ENCODE measurements at regions not wholly inside any gene's neighbourhood (a gene's known extent, or its start where the extent isn't known, plus 50 kb on each side); places are given as distances from the start of the nearest gene placed in this dataset.

- FAIRE-seq (no peak), ATAC-seq (no peak), DNase-seq (ENCODE audit: low read depth, low spot score) (no peak)
- Histone ChIP-seq H3K4me1 (ENCODE audit: control insufficient read depth, insufficient read depth, low read length) (peaks cover 12% of the 10 kb centered on the region), H3K9me3 (replicated peaks; ENCODE audit: control insufficient read depth, insufficient read depth, low read length) (no peaks in the 10 kb centered on the region; the same call in 2 of the 3 replicates), H3K36me3 (ENCODE audit: control insufficient read depth in 2 of 2, insufficient read depth in 2 of 2, low read length in 1 of 2) (no peaks in the 10 kb centered on the region), H3K27ac (ENCODE audit: control insufficient read depth, insufficient read depth) (no peak overlapping the region), H3K4me3 (no peak overlapping the region), H2AFZ (ENCODE audit: control insufficient read depth, low read depth, low read length) (no peak overlapping the region), H4K20me1 (ENCODE audit: control insufficient read depth, insufficient read depth) (no peaks in the 10 kb centered on the region), H3K79me2 (ENCODE audit: control insufficient read depth, insufficient read depth, low read length) (no peaks in the 10 kb centered on the region), H3K27me3 (replicated peaks in 1 of 2; ENCODE audit: control insufficient read depth in 2 of 2, insufficient read depth in 2 of 2, low read length in 1 of 2) (0 out of 4 replicates have a peak, but pooled peaks cover 0 to 2% of the 10 kb centered on the region in 2 experiments), H3K4me2 (ENCODE audit: control insufficient read depth, insufficient read depth) (no peak overlapping the region), H3K9ac (ENCODE audit: control insufficient read depth, insufficient read depth, low read length) (no peak overlapping the region)
- no TSS peak for BruUV-seq (replicated peaks)
- RAD21 ChIA-PET (ENCODE audit: unreplicated experiment) = interaction anchor here (0.5 to 5.9 kb wide), 4 partner anchors 13 to 338 kb away, joined by 3 to 69 read pairs (median 26); no protein-coding TSS in a partner anchor
- intact Hi-C loops (cut with micrococcal nuclease; ENCODE audit: unreplicated experiment) (loop anchor here (10.0 kb wide), 1 partner anchor 197 kb away; no protein-coding TSS in a partner anchor), in situ Hi-C loops (cut with MboI) (no loop called here)
- SMC1A ChIA-PET (ENCODE audit: uncharacterized antibody, unreplicated experiment) = interaction anchor here (0.8 to 8.0 kb wide), 4 partner anchors 33 to 126 kb away, joined by 3 to 65 read pairs (median 34); no protein-coding TSS in a partner anchor
- TF ChIP-seq, protein P1, sequence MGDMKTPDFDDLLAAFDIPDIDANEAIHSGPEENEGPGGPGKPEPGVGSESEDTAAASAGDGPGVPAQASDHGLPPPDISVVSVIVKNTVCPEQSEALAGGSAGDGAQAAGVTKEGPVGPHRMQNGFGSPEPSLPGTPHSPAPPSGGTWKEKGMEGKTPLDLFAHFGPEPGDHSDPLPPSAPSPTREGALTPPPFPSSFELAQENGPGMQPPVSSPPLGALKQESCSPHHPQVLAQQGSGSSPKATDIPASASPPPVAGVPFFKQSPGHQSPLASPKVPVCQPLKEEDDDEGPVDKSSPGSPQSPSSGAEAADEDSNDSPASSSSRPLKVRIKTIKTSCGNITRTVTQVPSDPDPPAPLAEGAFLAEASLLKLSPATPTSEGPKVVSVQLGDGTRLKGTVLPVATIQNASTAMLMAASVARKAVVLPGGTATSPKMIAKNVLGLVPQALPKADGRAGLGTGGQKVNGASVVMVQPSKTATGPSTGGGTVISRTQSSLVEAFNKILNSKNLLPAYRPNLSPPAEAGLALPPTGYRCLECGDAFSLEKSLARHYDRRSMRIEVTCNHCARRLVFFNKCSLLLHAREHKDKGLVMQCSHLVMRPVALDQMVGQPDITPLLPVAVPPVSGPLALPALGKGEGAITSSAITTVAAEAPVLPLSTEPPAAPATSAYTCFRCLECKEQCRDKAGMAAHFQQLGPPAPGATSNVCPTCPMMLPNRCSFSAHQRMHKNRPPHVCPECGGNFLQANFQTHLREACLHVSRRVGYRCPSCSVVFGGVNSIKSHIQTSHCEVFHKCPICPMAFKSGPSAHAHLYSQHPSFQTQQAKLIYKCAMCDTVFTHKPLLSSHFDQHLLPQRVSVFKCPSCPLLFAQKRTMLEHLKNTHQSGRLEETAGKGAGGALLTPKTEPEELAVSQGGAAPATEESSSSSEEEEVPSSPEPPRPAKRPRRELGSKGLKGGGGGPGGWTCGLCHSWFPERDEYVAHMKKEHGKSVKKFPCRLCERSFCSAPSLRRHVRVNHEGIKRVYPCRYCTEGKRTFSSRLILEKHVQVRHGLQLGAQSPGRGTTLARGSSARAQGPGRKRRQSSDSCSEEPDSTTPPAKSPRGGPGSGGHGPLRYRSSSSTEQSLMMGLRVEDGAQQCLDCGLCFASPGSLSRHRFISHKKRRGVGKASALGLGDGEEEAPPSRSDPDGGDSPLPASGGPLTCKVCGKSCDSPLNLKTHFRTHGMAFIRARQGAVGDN (IDR thresholded peaks at IDR 0.05) = 0 out of 2 replicates have a peak, but pooled peaks have one; percentile 9
- TF ChIP-seq CBFB (IDR thresholded peaks at IDR 0.05; ENCODE audit: low read depth) = no peak
- WGBS (ENCODE audit: insufficient coverage, insufficient replicate concordance, low lambda C conversion rate, missing lambda C conversion rate) = 50% methylated on average over 5 of the region's 5 CpGs
- POLR2A ChIA-PET = interaction anchor here (7.3 kb wide), 1 partner anchor 14 kb away, joined by 46 read pairs; no protein-coding TSS in a partner anchor
- CTCF ChIA-PET = interaction anchor here (1.6 to 1.7 kb wide), 2 partner anchors 13 to 74 kb away, joined by 3 to 5 read pairs; no protein-coding TSS in a partner anchor
Observed at GRCh38 chr2:136251885-136252585, 134.1 kb upstream of the CXCR4 start.

Measured in GM12878 (cell line).